ENCODE measurements at regions not wholly inside any gene's neighbourhood (a gene's known extent, or its start where the extent isn't known, plus 50 kb on each side); places are given as distances from the start of the nearest gene placed in this dataset.

DNA sequence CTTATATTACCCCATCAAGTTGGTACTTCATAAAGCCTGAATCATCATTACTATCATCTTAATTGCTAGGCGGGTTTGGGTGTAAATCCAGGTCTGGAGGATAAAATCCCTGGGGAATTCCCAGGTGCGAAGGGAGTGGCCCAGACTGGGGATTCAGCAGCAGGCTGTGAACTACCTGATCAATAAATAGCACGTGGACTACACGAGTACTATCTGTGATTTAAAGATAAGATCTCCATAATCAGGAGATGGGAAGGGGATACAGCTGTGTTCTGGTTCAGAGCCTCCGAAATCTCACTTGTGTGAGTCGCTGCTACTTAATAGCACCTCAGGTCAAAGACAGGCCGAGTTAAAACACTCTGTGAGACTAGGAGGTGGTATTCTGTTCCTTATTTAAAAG lies 512.6 kb upstream of the ZFHX3 start:
- no peak for TF ChIP-seq POLR2A (IDR thresholded peaks at IDR 0.05)
- TF ChIP-seq, protein P1, sequence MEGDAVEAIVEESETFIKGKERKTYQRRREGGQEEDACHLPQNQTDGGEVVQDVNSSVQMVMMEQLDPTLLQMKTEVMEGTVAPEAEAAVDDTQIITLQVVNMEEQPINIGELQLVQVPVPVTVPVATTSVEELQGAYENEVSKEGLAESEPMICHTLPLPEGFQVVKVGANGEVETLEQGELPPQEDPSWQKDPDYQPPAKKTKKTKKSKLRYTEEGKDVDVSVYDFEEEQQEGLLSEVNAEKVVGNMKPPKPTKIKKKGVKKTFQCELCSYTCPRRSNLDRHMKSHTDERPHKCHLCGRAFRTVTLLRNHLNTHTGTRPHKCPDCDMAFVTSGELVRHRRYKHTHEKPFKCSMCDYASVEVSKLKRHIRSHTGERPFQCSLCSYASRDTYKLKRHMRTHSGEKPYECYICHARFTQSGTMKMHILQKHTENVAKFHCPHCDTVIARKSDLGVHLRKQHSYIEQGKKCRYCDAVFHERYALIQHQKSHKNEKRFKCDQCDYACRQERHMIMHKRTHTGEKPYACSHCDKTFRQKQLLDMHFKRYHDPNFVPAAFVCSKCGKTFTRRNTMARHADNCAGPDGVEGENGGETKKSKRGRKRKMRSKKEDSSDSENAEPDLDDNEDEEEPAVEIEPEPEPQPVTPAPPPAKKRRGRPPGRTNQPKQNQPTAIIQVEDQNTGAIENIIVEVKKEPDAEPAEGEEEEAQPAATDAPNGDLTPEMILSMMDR (IDR thresholded peaks at IDR 0.05): no peak
